ENCODE measurements at regions not wholly inside any gene's neighbourhood (a gene's known extent, or its start where the extent isn't known, plus 50 kb on each side); places are given as distances from the start of the nearest gene placed in this dataset.
A peak's percentile ranks its signal among the peaks of the same experiment; 100 is the strongest.

DNA sequence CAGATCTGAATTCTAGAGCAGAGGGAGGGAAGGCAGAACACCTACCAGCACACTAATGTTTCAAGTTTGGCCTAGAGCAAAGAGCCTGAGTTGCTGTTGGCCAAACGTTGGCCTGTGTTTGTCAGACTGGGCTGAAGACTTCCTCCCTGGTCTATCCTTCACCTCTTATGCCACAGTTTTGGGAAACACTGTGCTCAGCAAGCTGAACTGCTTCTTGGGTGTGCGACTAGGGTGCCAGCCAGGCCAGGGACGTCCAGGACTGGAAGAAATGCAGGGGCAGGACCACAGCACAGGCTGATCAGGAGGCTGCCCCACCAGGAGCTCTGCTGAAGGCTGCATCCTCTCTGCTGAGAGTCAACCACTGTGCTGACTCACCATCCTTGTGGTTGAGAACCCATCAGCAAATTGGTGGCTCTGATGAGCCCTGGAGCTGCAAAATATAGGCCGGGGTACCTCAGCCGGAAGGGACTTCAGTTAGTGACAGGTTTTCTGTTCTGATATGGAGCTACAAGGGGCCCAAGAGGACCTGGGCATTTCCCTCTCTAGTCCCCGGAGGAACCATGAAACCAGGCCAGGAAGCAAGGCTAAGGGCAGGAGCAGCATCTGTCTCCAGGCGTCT, 131.6 kb upstream of the RASGRP1 start:
- peak; percentile 58 for DNase-seq (ENCODE audit: low read depth)

DNA sequence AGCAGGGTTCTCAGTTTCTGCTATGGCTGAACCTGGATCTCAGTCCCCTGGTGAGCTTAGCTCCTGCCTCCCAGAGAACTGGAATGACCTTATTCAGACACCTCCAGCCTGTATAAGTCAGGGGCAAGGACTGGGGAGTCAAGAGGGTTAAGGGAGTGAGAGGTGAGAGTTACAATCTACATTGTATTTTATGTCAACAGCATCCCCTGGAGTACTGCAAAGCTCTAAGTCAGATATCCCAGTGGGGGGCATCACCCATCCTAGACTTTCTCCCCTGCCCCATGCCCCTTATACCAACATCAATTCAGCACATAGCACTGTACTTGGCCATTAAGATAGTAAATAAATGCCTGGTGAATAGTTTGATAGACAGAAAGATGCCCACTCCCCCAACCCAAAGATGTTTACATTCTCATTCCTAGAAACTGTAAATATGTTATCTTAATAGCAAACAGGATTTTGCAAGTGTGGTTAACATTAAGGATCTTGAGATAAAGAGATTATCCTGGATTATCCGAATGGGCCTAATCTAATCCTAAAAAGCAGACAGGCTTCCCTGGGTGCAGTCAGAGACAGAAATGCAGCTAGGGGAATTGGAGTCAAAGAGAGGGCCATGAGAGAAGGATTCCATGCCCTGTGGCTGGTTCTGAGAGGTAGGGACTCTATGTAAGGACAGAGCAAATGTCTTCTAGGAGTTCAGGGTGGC, 132.3 kb upstream of the RASGRP1 start:
- DNase-seq (ENCODE audit: low read depth), result no peak

DNA sequence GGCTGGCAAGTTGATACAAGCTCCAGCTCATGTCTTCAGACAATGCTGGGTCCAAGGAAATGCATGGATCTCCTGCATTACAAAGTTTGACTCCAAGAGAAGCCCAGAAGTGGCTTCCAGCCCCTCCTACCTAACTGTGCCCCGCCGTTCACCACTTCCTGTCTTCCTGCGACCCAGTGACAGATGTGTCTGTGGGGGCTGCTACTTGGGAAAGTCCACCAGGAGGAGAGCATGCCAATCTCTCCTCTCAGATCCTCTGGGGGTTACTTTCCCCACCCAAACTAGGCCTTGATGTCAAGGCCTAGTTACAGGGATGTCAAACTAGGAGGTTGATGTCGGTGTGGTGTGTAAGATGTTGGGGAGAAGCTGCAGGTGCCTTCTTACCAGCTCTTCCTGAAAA, 133.6 kb upstream of the RASGRP1 start:
- DNase-seq (ENCODE audit: low read depth), result no peak

DNA sequence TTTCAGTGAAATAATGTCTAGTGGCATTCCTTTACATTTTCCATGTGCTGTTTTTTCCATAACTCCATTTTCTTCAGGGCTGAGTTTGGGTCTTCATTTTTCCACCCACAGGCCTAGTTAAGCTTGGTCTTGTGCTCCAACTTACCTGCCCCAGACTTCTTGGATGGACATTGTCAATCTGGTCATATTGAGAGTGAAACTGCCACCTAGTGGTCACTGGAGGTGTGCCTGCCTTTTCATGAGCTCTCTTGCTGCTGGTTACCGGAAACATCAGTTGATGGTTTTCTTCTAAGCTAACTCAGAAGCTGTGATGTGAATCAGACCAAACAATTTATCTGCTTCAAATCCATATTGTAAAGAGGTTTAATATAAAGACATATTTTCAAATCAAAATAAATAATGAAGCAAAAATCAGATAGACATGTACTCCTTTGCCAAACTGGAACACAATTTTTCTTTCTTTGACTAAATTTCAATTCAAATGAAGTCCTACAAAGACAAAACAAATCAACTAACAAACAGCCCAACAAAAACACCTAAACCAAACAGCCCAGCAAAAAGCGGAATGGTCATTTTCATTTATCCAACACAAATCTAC, 135.1 kb upstream of the RASGRP1 start:
- peak; percentile 56 for DNase-seq (ENCODE audit: low read depth)

DNA sequence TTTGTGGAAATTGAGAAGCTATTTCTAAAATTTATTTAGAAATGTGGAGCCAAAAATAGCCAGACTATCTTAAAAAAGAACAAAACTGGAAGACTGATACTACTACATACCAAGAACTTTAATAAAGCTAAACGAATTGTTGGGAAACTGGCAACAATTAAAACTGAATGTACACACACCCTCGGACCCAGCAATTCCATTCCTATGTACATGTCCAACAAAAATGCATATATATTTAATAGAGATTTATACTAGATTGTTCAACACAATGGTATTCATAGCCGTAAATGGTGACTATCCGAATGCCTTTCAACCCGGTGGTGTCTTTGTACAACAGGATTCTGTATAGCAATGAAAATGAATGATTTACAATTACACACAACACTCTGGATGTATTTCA, 136.5 kb upstream of the RASGRP1 start:
- DNase-seq (ENCODE audit: low read depth), result no peak

DNA sequence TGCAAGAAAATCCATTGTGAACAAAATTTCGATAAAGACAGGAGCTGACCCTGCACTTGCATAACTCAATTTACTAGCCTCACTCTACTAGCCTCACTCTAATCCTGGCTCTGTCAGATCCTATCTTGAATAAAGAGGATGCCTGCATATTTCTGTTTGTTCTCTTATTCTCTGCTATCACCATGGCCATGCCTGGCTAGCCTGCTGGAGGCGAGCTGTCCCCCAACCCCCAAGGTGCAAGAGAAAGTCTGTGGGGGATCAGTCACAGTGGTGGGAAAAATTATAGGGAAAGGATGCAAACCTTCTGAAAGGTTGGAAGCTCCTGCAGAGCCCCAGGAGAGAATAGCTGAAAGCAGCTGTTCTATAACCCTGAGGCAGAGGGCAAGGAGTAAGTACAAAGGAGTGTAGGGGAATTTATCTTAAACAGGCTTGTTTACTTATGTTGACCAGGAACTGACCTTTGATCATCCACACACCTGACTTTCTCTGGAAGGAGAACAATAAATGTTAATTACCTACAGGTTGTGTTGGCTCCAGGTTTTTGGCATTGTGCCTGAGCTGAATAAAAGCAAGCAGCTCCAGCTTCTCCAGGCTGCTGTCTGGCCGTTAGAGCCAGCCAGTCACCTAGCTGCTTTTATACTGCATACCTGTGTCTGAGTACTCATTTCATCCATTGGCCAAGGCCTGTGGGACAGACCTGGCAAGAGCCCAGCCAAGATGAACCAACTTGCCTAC, 137.7 kb upstream of the RASGRP1 start:
- no peak for DNase-seq (ENCODE audit: low read depth)

DNA sequence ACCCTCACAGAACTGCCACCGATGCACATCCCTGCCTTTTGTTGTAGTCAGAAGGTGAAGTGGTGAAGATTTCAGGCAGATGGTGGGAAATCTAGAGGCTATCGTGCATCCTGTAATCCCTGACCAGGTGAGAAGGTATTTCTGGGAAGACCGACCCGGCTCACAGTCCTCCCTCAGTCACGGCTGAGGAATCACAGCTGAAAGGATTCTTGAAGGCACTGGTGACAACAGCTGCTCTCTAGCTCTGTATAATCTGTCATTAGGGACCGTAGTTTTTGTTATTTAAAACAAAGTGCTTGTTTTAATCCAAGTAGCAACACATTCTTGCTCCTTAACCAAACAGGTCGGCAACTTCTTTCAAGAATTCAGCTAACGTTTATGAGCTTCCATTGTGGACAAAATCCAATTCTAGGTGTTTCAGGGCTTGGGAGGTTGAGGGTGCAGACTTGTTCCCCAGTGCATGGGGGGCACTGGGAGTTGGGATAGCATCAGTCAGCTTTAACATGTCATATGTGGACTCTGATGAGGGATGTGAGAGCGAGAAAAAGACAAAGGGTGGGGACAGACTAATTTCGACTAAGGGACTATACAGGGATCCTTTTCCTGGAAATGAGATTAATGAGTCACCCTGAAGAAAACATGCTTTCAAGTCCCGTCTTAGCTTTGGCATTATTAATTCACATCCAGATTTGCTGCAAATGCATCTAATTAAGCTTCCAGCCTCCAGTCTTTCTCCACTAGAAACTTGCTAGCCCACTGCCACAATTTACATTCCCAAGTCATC, 141.0 kb upstream of the RASGRP1 start:
- DNase-seq (ENCODE audit: low read depth), result no peak

DNA sequence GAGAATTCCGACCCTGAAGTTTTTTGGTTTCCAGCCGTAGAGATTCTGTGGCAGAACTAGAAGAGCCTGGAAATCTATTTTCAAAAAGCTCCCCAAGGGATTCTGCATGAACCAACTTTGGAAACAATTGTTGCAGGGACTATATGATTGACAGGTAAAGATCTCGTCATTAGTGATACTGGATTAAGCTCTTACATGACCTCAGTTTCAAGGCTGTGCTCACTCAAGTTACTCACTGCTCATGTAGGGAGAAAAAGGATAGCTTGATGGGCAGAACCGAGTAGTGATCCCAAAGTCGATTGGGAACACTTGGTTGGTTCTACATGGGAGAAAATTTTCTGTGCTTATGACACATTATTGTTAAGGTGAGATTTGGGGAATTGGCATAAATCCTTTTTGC, 142.3 kb upstream of the RASGRP1 start:
- no peak for DNase-seq (ENCODE audit: low read depth)

DNA sequence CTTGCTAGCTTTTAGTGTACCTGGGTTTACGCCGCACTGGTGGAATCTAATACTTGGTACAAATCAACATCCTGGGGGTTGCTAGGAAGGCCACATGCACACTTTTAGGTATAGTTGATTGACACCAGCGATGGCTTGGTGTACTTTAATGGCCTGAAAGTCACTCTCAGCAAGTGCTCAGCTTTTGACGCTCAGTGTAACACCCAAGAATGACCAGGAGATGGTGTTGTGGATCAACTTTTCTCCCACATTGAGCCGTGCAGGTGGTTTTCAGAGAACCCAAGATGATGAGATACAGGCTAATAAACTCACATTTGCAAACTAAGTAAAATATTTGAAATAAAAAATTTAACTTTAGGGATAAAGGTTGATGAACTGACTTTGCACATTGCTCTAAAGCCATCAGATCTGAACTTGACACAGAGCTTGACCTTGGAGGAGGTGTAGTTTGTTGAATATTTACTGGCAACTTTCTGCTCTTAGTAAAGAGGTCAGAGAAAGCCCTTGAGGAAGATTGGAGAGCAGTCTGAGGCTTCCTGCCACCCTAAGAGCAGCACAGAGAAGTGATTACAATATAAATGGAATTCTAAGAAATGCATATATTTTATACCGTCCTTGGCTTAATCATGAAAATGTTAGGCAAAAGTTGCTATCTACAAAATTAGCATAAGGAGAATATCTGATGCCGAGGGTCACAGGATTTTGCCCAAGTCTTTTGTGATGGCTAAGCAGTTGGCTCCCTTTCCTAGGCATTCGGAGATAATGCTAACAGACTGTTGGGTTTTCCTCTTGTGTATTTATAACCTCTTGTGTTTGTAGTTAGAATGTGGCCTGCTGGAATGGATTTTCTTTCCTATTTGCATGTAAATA, 143.4 kb upstream of the RASGRP1 start:
- DNase-seq (ENCODE audit: low read depth), result no peak

DNA sequence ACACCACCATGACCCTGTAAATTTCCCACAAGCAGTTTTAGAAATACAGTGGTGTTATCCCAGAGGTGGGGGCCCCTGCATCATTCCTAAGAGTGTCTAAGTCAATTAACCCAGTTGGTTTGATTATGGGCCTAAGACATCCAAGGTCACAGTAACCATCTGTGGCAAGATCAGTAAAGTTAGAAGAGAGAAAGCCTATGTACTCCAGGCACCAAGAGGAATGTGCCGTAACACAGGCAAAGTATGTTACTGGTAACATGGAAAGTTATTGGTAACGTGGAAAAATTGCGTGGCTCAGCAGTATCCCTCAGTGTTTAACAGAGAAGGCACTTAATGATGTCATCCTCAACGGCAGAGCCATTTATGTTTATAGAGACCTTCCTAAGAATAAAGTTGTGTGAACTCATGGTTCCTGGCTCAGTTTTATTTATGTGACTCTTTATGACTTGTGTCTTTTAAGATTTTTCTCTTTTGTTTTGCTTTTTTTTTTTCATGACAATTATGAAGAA, 144.1 kb upstream of the RASGRP1 start:
- no peak for DNase-seq (ENCODE audit: low read depth)

DNA sequence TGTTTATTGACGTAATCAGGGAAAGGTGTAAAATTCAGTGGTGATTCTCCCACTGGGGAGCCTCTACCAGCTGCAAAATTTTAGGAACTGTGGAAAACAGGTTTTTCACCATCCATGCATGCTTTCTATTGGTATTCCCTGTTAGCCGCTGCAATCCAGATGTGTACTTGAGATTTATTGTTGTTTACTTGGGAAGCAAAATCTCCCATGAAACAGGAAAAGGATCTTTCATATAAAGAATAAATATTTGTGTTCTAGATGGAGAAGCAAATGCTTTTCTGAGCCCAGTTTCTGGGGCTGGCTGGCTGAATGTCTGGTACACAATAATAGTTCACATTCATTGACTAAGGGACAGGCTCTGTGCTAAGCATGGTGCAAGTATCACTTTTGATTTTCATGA, 144.6 kb upstream of the RASGRP1 start:
- DNase-seq (ENCODE audit: low read depth), result no peak

DNA sequence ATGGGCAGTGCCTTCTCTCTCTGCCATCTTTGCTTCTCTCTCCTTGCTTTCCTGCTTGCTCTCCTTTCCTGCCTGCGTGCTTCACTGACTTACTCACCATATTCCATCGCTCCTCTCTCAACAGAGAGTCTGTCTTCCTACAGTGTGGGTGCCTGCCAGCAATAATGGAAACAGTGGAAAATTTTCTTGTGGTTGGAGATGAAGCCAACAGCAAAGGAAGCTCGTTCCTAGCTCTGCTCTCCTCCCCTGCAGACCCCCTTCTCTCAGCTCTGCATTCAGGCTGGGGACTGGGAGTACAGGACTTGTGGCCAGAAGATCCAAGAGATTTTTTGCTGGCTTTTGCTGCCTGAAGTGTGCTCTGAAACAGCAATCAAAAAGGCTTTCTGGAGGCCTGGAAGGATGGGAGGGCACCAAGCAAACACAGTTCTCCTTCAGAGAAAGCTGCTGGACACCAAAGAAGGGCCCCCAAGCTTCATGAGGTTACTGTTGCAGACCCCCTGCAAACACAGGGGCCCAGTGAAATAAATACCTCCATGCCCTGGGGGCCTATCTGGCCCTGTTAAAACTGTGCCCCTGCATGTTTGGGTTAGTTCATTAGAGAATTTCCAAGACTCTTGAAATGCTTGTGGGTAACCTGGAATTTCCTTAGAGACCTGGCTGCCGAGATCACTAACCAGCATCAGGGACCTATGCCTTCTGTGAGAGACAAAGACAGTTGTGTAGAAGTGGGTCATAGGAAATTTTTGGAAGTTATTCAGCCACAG, 149.9 kb upstream of the RASGRP1 start:
- DNase-seq (ENCODE audit: low read depth), result no peak

DNA sequence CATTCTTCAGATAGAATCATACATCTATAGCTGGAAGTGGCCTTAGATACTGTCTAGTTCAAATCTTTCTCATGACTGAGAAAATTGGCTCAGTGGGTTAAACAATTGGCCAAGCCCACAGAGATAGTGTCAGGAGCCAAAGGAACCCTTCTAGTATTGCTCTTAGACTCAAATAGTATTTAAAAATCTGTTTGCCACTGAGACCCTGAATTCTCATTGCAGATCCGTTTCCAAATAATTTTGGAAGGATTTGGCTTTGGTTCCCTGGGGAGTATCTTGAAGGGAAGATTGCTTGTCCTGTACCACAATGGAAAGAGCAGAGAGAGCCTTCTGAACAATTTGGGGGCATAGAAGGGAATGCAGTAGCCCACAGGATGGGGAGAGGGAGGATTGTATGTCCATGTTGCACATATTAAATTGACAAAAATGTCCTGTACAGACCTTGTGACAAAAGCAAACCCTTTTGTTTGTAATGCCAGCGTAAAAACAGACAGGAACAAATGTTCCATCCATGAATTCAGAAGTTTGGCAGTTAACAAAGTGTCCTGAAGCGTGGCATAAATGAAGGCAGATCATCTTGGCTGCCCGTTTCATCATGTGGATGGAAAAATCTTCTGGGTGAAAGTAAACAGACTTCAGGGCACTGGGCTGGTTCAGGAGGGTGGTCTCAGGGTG, 156.4 kb upstream of the RASGRP1 start:
- DNase-seq (ENCODE audit: low read depth), result no peak

DNA sequence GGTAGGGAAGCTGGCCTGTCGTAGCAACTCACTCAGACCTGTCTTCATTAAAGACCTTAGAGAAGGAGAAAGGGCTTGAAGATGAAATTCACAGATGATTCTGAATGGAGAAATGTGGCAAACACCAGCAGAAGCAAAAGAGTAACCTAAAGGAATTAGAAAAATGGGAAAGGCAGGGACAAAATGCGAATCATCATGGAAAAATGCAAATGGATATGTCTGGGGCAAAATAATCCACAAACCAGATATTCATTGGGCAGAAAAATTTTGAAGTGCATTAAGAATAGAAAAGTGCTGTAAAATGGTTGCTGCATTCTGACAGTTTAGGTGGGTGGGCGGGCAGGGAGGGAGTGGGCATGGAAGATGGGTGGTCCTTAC, 156.9 kb upstream of the RASGRP1 start:
- no peak for DNase-seq (ENCODE audit: low read depth)

DNA sequence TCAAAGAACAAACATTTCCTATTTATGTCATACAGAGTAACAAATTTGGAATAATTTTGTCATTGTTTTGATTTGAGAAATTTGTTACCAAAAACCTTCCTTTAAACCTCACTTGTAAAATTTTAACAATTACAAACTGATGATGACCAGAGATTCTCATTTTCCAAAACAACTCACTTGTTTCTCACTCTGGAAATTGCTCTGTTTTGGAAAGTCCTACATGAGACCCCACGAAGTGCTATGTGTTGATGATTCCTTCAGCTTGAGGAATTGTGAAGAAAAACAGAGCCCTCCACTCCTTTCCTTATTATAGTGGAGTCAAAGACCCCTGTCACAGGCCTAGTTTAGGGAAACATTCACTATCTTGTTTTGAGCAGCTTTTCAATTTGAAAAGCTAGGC, 157.6 kb upstream of the RASGRP1 start:
- no peak for DNase-seq (ENCODE audit: low read depth)

DNA sequence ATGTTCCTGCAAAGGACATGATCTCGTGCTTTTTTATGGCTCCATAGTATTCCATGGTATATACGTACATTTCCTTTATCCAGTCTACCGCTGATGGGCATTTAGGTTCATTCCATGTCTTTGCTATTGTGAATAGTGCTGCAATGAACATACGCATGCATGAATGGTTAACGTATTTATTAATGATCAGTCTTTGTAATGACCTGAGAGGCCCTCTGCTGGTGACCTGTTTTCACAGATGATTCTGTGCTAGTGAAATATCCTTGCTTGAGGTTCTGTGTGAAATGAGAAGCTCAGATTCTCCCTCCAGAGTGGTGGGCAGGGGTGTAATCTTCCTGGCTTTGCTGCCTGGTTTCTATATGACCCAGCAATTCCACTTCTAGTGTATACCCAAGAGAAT, 160.2 kb upstream of the RASGRP1 start:
- DNase-seq (ENCODE audit: low read depth), result no peak

DNA sequence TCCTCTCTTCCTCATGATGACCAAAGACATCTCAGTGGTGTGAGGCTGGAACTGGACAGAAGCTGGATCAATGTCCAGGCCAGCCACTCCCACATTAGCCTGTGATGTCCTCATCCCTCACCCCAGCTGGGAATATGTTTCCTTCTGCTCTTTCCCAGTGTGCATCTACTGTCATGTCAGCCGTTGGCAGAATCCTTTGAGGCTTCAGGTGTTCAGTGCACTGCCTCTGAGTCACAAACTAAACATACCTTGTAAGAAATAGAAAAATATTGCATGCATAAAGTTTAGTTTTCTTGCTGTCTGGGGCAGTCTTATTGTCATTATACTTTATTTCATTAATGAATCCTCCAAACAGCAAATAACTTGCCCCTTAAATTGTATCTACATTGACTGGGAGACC, 161.6 kb upstream of the RASGRP1 start:
- DNase-seq (ENCODE audit: low read depth), result no peak

DNA sequence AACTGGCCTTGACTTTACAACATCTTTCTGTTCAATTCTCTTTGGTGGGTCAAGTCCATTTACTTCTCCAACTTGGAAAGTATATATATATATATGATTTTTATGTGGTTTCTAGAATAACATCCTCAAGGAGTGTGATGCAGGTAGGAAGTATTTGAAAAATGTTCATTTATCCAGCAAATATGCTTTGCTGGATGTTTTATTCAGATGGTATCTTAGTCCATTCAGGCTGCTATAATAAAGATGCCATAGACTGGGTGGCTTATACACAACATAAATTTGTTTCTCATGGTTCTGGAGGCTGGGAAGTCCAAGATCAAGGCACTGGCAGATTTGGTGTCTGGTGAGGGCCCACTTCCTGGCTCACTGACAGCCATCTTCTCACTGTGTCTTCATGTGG, 168.7 kb upstream of the RASGRP1 start:
- no peak for DNase-seq (ENCODE audit: low read depth)

DNA sequence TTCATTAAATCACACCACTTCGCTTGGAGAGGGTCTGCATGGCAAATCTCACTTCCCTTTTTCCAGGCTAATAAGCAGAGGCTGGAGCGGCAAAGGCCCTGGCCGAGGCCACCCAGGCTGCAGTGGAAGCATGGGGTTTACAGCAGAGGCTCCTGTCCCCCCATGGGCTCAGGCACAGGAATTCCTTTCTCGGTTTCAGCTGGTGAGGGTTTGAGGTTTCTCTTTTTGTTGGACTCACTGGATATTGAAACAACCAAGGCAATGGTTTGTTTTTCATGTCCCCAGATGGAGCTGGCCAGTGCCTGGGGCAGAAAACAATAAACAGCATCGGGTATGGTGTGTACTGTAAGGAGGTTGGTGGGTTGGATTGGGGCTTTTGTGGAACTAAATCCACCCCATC, 175.6 kb upstream of the RASGRP1 start:
- no peak for DNase-seq (ENCODE audit: low read depth)

DNA sequence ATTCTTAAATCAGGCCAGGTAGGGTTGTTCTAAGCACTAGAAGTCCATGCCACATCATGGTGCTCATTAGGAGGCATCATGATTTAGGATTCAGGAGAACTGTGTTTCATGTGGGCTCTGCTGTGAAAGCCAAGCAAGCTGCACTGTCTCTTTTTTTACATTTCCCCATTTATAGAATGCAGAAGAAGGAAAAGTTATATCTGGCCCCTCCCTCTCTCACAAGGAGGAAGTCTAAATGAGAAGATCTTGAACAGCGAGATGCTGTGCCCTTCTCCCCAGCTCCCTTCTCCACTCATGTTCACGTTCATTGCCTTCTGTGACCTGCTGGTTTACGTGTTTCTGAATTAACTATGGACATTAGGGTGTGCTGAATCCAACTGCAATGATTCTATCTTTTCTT, 178.5 kb upstream of the RASGRP1 start:
- no peak for DNase-seq (ENCODE audit: low read depth)

All from activated T-cell treated with anti-CD3 and anti-CD28 coated beads for 24 hours (primary cell).